ENCODE measurements at regions not wholly inside any gene's neighbourhood (a gene's known extent, or its start where the extent isn't known, plus 50 kb on each side); places are given as distances from the start of the nearest gene placed in this dataset.
A peak's percentile ranks its signal among the peaks of the same experiment; 100 is the strongest.
"Not testable (repeated sequence)": the region's sequence is repeated elsewhere in the genome, so short reads cannot be mapped to it uniquely, and the experiment has no call there.

- DNase-seq (ENCODE audit: low read depth, low spot score), result no peak
Measured at GRCh38 chr7:131683536-131684125, 127.2 kb upstream of the PODXL start.

DNA sequence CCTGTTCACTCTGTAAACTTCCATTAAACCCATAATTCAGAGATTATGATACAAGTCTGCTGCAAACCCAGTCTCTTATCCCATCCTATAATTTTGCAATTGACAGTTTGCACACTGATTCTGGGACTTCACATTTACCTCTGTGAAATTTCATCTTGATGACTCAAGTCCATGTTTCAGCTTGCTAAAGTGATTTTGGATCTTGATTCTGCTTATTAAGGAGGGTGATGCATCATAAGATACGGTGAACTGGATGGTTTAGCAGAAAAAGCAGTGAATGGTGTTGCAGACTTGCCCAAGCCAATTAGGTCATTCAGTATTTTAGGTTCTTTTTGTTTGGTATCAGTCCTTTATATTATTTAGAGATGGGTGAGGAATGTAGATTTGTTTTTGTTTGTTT lies 125.5 kb upstream of the PODXL start:
- no peak for DNase-seq (ENCODE audit: low read depth, low spot score)

GRCh38 chr7:131679071-131679470 lies 122.6 kb upstream of the PODXL start:
- not testable (repeated sequence) for DNase-seq (ENCODE audit: low read depth, low spot score)

GRCh38 chr7:131676850-131677249 lies 120.4 kb upstream of the PODXL start:
- DNase-seq (ENCODE audit: low read depth, low spot score), result not testable (repeated sequence)

GRCh38 chr7:131674131-131674530 lies 117.7 kb upstream of the PODXL start:
- no peak for DNase-seq (ENCODE audit: low read depth, low spot score)

DNA sequence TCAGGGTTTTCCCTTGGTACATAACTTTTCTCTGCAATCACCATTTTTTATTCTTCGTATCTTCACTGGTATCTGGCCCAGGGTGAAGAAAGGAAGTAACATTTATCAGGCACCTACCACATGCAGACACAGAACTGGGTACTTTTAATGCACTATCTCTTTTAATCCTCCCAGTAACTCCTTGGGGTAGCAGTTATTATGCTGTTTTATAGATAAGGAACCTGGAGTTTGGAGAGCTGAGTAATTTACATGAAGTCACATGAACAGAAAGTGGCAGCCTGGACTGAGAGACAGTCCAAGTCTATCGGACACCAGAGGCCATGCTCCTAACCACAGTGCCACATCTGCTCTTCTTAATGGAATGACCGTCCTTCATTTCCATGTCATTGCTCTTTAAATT lies 117.1 kb upstream of the PODXL start:
- DNase-seq (ENCODE audit: low read depth, low spot score), result no peak

DNA sequence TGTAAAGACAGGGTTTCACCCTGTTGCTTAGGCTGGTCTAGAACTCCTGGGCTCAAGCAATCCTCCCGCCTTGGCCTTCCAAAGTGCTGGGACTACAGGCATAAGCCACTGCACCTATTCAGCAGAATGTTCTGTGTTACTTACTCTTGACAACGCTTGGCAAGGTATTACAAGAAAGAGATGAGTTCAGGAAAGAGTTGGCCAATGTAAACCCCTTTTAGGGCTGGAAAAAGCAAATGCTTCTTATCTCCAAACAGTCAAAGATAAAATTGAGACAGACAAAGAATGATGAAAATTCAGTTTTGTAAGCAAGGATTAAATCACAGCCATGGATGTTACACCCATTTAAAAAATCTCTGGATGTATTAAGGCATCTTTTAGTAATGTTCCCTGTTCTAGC lies 114.0 kb upstream of the PODXL start:
- DNase-seq (ENCODE audit: low read depth, low spot score), result no peak

GRCh38 chr7:131667699-131668098 lies 111.3 kb upstream of the PODXL start:
- no peak for DNase-seq (ENCODE audit: low read depth, low spot score)

GRCh38 chr7:131665021-131665420 lies 108.6 kb upstream of the PODXL start:
- DNase-seq (ENCODE audit: low read depth, low spot score), result no peak

GRCh38 chr7:131664570-131664969 lies 108.1 kb upstream of the PODXL start:
- no peak for DNase-seq (ENCODE audit: low read depth, low spot score)

DNA sequence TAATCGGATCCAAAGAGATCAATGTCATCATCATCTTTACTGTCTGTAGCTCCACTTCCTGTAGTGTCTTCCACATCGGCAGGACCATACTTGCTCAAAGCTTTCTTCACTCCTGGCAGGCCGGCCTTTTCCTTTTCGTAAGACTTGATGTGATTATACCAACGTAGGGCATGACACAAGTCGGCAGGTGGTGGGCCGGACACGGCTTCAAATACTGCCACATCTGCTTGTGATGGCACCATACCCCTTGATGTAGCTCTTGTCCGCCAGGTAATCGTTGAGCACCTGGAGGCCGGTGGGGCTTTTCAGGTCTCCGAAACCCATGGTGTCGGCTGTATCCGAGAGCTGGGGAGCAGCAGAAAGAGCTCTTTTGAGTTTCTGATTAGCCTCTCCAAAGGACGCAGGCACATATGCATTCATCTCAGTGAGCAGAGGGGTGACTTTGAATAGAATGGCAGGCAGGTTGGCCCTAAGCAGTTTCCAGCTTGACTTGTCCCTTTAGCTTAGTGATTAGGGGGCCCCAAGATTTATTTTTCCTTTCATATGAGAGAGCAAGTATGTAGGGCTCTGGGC lies 106.0 kb upstream of the PODXL start:
- DNase-seq (ENCODE audit: low read depth, low spot score), result not testable (repeated sequence)

DNA sequence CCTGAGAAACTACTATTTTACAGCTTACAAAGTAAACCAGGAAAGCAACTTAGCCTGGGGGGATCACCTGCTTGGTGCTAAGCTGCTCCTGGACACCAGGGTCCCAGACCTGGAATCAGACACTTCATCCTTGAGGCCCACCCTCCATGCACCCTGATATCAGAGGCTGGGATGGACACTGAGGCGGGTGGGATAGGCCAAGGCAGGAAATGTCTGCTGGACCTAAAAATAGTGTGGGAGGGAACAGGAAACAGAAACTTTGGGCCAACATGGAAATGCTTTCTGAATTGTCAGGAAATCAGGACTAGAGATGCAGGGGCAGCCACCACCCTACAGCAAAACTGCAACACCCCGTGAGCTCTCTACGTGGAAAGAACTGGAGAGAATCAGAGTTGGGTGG lies 101.5 kb upstream of the PODXL start:
- no peak for DNase-seq (ENCODE audit: low read depth, low spot score)

GRCh38 chr7:131656980-131657723 lies 100.7 kb upstream of the PODXL start:
- DNase-seq (ENCODE audit: low read depth, low spot score), result no peak

DNA sequence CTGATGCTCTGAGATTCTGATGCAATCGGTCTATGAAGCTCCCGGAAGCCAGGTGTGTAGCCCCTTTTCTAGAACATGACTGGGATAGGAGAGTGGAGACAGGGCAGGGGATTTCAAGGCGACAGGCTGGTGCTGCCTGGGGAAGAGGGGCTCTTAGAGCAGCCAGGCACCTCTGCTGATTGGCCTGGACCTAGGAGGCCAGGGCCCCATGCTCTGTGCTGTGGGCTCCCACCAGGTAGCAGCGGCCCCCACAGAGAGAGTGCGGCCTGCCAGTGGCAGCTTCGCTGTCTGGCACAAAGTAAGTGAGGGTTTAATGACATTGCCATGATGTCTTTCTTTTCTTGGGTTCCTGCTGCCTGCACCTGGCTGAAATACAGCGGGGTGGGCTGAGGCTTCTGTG lies 99.4 kb upstream of the PODXL start:
- no peak for DNase-seq (ENCODE audit: low read depth, low spot score)

DNA sequence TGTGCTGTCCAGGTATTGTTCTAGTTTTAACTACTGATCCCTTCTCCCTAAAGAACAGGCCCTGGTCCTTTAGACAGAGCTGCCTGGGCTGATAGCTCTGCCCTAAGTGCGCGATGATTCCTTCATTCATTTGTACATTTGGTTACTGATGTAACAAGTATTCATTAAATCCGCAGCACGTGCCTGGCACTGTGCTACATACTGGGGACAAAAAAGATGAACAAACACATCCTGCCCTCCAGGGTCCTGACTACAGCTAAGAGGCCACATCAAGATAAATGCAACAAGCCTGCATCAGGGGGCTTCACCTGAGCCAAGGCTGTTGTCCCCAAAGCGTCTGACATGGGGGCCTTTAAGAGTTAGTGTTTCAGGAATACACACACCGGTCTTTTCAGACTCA lies 99.0 kb upstream of the PODXL start:
- no peak for DNase-seq (ENCODE audit: low read depth, low spot score)

DNA sequence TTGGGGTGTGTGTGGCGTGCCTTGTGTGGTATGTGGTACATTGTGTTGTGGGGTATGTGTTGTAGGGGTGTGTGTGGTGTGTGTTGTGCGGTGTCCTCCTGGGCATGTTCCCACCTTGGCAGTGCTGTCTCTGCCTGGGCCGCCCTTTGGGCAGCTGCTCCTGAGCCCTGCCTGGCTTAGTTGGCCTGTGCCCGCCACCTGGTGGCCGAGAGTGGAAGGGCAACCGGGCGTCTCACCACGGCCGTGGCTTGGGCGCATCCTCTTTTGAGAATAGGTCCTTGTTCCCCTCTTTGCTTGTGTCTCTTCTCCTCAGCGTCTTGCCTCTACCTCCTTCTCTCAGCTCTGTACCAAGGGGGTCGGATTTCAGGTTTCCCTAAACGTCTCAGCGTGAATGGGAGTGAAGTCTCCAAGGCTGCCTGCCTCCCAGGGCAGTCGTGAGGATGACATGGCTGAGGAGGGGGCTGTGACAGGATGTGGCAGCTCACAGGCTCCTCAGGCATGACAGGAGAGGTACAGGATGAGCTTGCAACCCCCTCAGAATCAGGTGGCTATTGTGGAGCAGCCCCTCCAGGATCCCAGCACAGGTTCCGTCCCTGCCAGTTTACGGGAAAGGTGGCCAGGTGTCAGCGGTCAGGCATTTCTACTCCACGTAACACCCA lies 98.4 kb upstream of the PODXL start:
- peak; percentile 89 for DNase-seq (ENCODE audit: low read depth, low spot score)

DNA sequence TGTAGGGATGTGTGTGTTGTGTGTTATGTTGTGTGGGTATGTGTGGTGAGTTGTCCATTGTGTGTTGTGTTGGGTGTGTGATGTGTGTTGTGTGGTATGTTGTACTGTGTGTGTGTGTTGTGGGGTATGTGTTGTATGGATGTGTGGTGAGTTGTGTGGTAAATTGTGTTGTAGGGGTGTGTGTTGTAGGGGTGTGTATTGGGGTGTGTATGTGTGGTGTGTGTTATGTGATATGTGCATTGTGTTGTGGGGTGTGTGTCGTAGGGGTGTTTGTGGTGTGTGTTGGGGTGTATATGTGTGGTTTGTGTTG lies 97.8 kb upstream of the PODXL start:
- no peak for DNase-seq (ENCODE audit: low read depth, low spot score)

DNA sequence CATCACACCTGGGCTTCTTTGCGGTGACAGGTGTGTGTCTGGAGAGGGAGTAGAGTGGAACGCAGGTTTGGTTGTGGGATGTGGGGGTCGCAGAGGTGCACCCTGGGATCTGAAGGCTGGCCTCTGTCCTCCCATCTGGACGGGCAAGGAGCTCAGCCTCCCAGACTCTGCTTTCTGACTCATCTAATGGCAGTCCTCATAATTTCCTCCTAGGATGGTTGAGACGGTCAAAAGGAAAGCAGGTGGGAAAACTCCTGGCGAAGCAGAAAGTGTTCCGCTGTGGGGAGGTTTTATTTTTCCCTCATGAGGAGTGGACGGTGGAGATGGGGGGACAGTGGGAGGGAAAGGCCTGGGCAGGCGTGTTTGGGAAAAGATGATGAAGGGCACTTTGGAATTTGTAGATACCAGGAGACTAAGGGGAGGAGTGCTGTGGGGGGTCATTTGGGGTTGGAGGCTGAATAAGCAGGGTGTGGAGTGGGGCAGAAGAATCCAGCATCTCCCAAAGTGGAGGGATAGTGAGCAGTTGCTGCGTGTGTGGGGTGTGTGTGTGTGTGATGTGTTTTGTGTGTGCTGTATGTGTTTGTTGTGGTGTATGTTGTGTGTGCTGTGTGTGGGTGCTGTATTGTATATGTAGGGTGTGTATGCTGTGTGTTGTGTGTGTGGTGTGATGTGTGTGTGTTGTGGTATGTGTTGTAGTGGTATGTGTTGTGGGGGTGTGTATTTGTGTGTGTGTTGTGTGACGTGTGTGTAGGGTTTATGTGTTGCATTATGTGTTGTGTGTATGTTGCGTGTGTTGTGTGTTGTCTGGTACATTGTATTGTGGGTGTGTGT lies 97.2 kb upstream of the PODXL start:
- peak; percentile 32 for DNase-seq (ENCODE audit: low read depth, low spot score)

DNA sequence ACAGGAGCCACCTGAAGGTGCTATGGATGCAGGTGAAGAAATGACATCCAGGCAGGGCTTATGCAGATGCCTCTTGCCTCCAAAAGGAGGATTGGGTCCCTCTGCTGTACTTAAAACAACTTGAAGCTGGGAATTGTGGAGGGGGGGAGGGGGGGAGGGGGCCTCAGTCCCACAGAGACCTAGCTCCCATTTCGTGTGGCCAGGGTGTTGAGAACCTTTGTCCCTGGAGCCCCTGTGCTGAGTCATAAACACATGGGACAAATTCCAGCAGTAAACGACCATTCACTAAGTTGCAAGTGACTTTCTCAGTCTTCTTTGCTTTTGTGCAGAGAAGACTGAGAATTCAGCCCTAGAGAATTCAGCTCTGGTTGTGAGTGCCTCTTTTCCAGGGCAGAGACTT lies 96.5 kb upstream of the PODXL start:
- peak; percentile 23 for DNase-seq (ENCODE audit: low read depth, low spot score)

DNA sequence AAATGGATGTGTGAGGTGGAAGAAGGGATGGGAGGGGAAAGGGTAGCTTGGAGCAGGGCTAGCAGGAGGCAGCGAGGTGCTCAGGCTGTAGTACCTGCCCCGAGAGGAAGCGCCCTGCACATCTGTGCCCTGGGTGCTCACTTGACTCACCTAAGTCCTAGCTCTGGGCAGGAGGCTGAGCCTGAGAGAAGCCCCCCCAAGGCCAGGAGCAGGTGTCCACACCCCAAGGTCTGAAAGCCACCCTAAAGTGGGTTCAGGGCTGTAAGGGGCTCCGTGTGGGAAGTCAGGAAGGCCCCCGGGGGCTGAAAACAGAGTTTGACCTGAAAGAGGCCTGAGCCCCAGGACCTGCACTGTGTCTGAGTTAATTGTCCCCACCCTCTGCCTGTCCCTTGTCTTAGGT lies 95.8 kb upstream of the PODXL start:
- DNase-seq (ENCODE audit: low read depth, low spot score), result no peak

DNA sequence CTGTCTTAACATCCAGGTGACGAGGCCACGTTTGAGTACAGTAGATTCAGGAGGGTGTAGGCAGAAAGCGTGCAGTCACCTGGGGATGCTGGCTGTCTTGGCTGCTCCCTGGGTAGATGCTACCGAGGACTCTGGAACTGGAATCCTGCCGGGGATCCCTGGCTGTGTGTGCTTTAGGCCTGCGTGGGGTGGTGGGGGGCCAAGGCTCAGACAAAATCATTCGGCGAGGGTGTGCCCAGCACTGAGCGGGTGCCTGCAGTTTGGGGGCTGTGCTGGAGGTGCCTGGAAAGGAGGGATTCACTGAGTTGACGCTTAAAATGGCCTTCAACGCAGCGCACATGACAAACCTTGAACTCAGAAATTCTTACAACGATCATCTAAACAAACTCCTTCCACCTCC lies 93.5 kb upstream of the PODXL start:
- DNase-seq (ENCODE audit: low read depth, low spot score), result no peak

- DNase-seq (ENCODE audit: low read depth, low spot score), result no peak
Measured at GRCh38 chr7:131649003-131649541, 92.6 kb upstream of the PODXL start.
